IMR-90 (cell line): ENCODE measurements at regions not wholly inside any gene's neighbourhood (a gene's known extent, or its start where the extent isn't known, plus 50 kb on each side); places are given as distances from the start of the nearest gene placed in this dataset.

ENCODE experiments used
- ATAC-seq: fragments of 200-7000 bp; cut with Tn5 transposase; 2 replicates; pipeline ENCODE4 v1.9.1; 2020; ENCODE audit warnings: low read depth, mild to moderate bottlenecking, moderate library complexity
- BruUV-seq: library from RNA; stranded (reverse); fragments of 400-500 nt; replicated peaks from 2 replicates; lab custom pipeline; 2021; lab: Mats Ljungman, UMichigan
- CTCF ChIA-PET: fragments of 300-600 bp; formaldehyde crosslinking; extraction: SDS; loops from one replicate; lab custom pipeline; 2021; ENCODE audit warnings: antibody characterized with exemption; lab: Yijun Ruan, JAX
- POLR2A ChIA-PET: fragments of 300-600 bp; sonication (Branson Sonifier 250); formaldehyde crosslinking; loops from one replicate; lab custom pipeline; 2022; ENCODE audit warnings: antibody characterized with exemption; ENCODE audit not compliant: unreplicated experiment; lab: Charles Lee
- DNase-seq: peaks from one replicate; pipeline ENCODE4 v3.0.0; 2013
- H2AFZ ChIP-seq: replicated peaks from 2 replicates; pipeline ENCODE3; 2013; ENCODE audit warnings: low read length, mild to moderate bottlenecking; ENCODE audit not compliant: poor library complexity
- H2AK5ac ChIP-seq: 2 replicates; pipeline ENCODE4 v1.6.1; 2013; ENCODE audit warnings: low read depth, low read length, inconsistent platforms
- H2AK9ac ChIP-seq: replicated peaks from 2 replicates; pipeline ENCODE3; 2013; ENCODE audit warnings: mild to moderate bottlenecking, low read depth, low read length, moderate library complexity; ENCODE audit not compliant: poor library complexity
- H2BK120ac ChIP-seq: 2 replicates; pipeline ENCODE4 v1.6.1; 2013; ENCODE audit warnings: low read depth, low read length, inconsistent platforms
- H2BK15ac ChIP-seq: 3 replicates; pipeline ENCODE4 v1.6.1; 2013; ENCODE audit warnings: low read depth, low read length, inconsistent platforms
- H2BK20ac ChIP-seq: 2 replicates; pipeline ENCODE4 v1.6.1; 2013; ENCODE audit warnings: low read depth, mild to moderate bottlenecking, inconsistent platforms, low read length, moderate library complexity
- H2BK5ac ChIP-seq: 2 replicates; pipeline ENCODE4 v1.6.1; 2013; ENCODE audit warnings: mild to moderate bottlenecking, low read depth, low read length, inconsistent platforms; ENCODE audit not compliant: poor library complexity, severe bottlenecking
- H3K14ac ChIP-seq: replicated peaks from 2 replicates; pipeline ENCODE4 v1.6.1; 2013; ENCODE audit warnings: low read depth, low read length, inconsistent platforms
- H3K18ac ChIP-seq: 2 replicates; pipeline ENCODE4 v1.6.1; 2013; ENCODE audit warnings: low read depth, low read length, control low read depth
- H3K23ac ChIP-seq: 2 replicates; pipeline ENCODE4 v1.6.1; 2013; ENCODE audit warnings: low read depth, low read length, inconsistent platforms
- H3K27ac ChIP-seq: 2 replicates; pipeline ENCODE4 v1.5.1; 2013; ENCODE audit warnings: mild to moderate bottlenecking, control low read depth, low read length; ENCODE audit not compliant: insufficient read depth
- H3K27me3 ChIP-seq: 2 replicates; pipeline ENCODE4 v1.6.1; 2013; ENCODE audit warnings: low read length; ENCODE audit not compliant: control insufficient read depth, insufficient read depth
- H3K36me3 ChIP-seq: 2 replicates; pipeline ENCODE4 v1.6.1; 2013; ENCODE audit warnings: low read length, mixed read lengths; ENCODE audit not compliant: control insufficient read depth, insufficient read depth
- H3K4ac ChIP-seq: 2 replicates; pipeline ENCODE4 v1.6.1; 2013; ENCODE audit warnings: low read depth, low read length, inconsistent platforms
- H3K4me1 ChIP-seq: 2 replicates; pipeline ENCODE4 v1.6.1; 2013; ENCODE audit warnings: low read length, mixed read lengths; ENCODE audit not compliant: control insufficient read depth, insufficient read depth
- H3K4me2 ChIP-seq: 2 replicates; pipeline ENCODE4 v1.6.1; 2013; ENCODE audit warnings: low read depth, mild to moderate bottlenecking, control low read depth, low read length, moderate library complexity
- H3K4me3 ChIP-seq: 2 replicates; pipeline ENCODE4 v1.5.1; 2013; ENCODE audit warnings: low read depth, mild to moderate bottlenecking, control low read depth, low read length, moderate library complexity; ENCODE audit not compliant: insufficient read depth
- H3K56ac ChIP-seq: 2 replicates; pipeline ENCODE4 v1.6.1; 2013; ENCODE audit warnings: low read length, inconsistent platforms; ENCODE audit not compliant: insufficient read depth; ENCODE audit errors: extremely low read depth
- H3K79me1 ChIP-seq, 2 experiments: 2 replicates each; pipeline ENCODE4 v1.6.1; 2013; ENCODE audit warnings: low read length in 2 of 2, inconsistent platforms in 1 of 2, low read depth in 1 of 2
- H3K9ac ChIP-seq: 2 replicates; pipeline ENCODE4 v1.6.1; 2013; ENCODE audit warnings: low read depth, low read length, control low read depth
- H3K9me1 ChIP-seq: 2 replicates; pipeline ENCODE4 v1.6.1; 2013; ENCODE audit warnings: low read length, inconsistent platforms; ENCODE audit not compliant: insufficient read depth
- H3K9me3 ChIP-seq: 2 replicates; pipeline ENCODE4 v1.6.1; 2013; ENCODE audit warnings: low read length; ENCODE audit not compliant: control insufficient read depth, insufficient read depth
- H4K20me1 ChIP-seq: 2 replicates; pipeline ENCODE4 v1.6.1; 2013; ENCODE audit warnings: low read length, inconsistent platforms; ENCODE audit not compliant: insufficient read depth
- H4K5ac ChIP-seq: 2 replicates; pipeline ENCODE4 v1.6.1; 2013; ENCODE audit warnings: mild to moderate bottlenecking, low read depth, low read length, control low read depth
- H4K8ac ChIP-seq, 2 experiments: 2 replicates each; pipeline ENCODE4 v1.6.1; 2013; ENCODE audit warnings: low read depth in 2 of 2, low read length in 2 of 2, control low read depth in 1 of 2, inconsistent platforms in 1 of 2
- H4K91ac ChIP-seq: 2 replicates; pipeline ENCODE4 v1.6.1; 2013; ENCODE audit warnings: low read depth, low read length, inconsistent platforms; ENCODE audit not compliant: insufficient read depth
- BHLHE40 ChIP-seq: fragments of 150-350 bp; IDR thresholded peaks from 2 replicates; pipeline ENCODE4 v1.6.1; 2016; ENCODE audit warnings: mild to moderate bottlenecking, low read depth, low read length
- FOS ChIP-seq: fragments of 150-350 bp; IDR thresholded peaks from 2 replicates; pipeline ENCODE4 v1.6.1; 2016; ENCODE audit warnings: low read depth, low read length
- MAFK ChIP-seq: IDR thresholded peaks from 2 replicates; pipeline ENCODE4 v1.6.1; 2012; ENCODE audit warnings: low read depth, low read length, improper control_type of control experiment
- MAZ ChIP-seq: IDR thresholded peaks from 2 replicates; pipeline ENCODE4 v1.6.1; 2012; ENCODE audit warnings: low read depth, mild to moderate bottlenecking, low read length, improper control_type of control experiment, moderate library complexity, borderline replicate concordance
- MXI1 ChIP-seq: IDR thresholded peaks from 2 replicates; pipeline ENCODE4 v1.6.1; 2012; ENCODE audit warnings: low read depth, mild to moderate bottlenecking, low read length, moderate library complexity, borderline replicate concordance
- POLR2A ChIP-seq: IDR thresholded peaks from 2 replicates; pipeline ENCODE4 v1.6.1; 2012; ENCODE audit warnings: mild to moderate bottlenecking, low read depth, low read length
- RAD21 ChIP-seq: IDR thresholded peaks from 2 replicates; pipeline ENCODE4 v1.6.1; 2012; ENCODE audit warnings: low read length, improper control_type of control experiment
- RCOR1 ChIP-seq: IDR thresholded peaks from 2 replicates; pipeline ENCODE4 v1.6.1; 2012; ENCODE audit warnings: mild to moderate bottlenecking, low read length, improper control_type of control experiment; ENCODE audit not compliant: insufficient replicate concordance
- RFX5 ChIP-seq: IDR thresholded peaks from 2 replicates; pipeline ENCODE4 v1.8.0; 2012; ENCODE audit warnings: low read depth, mild to moderate bottlenecking, low read length, moderate library complexity
- WGBS, 2 experiments: methylation state at CpG; one replicate each; pipeline versions ENCODE4 v1.1.5 to v1.1.7; 2013; ENCODE audit warnings: missing lambda C conversion rate in 2 of 2; ENCODE audit not compliant: insufficient read length in 1 of 2; ENCODE audit errors: extremely low coverage in 2 of 2; 5-methylcytosine and 5-hydroxymethylcytosine counted together
- dilution Hi-C: fragments of 300-500 bp; cut with HindIII; formaldehyde crosslinking; loops from one replicate; pipeline ENCODE4 v1.14.3; 2018; ENCODE audit warnings: low sequenced_read_pairs; ENCODE audit not compliant: unreplicated experiment
- in situ Hi-C: fragments of 300-500 bp; cut with MboI; formaldehyde crosslinking; loops from 3 replicates; pipeline ENCODE4 v1.14.3; 2019; ENCODE audit warnings: low sequenced_read_pairs, inconsistent platforms, mixed read lengths
- intact Hi-C: fragments of 100-400 bp; cut with micrococcal nuclease; formaldehyde crosslinking; loops from 2 replicates; pipeline ENCODE4 v1.10.0; 2022
- TF ChIP-seq, protein P1 (sequence below): fragments of 150-350 bp; IDR thresholded peaks from 2 replicates; pipeline ENCODE4 v1.6.1; 2016; ENCODE audit warnings: low read depth, mild to moderate bottlenecking, low read length, moderate library complexity, borderline replicate concordance

DNA sequence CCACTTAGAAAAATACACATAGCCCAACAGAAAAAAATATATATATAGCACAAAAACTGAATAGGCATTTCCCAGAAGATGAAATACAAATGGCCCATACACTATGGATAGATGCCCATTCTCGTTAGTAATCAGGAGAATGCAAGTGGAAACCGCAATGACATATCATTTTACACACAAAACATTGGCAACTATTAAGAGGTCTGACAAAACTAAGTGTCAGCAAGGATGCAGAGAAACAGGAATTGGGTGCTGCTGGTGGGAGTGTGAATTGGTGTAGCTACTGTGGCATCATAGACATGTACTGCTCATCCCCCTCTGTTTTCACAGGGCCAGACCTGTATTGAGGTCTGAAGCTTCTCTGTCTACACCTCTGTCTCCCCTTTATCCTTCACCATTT, 320.0 kb downstream of the IDS start:
- Histone ChIP-seq H2BK5ac (no peak overlapping the region), H2AK5ac (no peak overlapping the region), H3K27ac (no peak overlapping the region), H4K20me1 (no peaks in the 10 kb centered on the region), H3K79me1 (no peaks in the 10 kb centered on the region), H3K27me3 (no peaks in the 10 kb centered on the region), H3K23ac (no peak overlapping the region), H4K91ac (no peak overlapping the region), H3K56ac (no peak overlapping the region), H3K4me1 (no peaks in the 10 kb centered on the region), H2BK120ac (no peak overlapping the region), H4K5ac (no peak overlapping the region), H3K4me3 (no peak overlapping the region), H3K4ac (no peak overlapping the region), H3K9me3 (no peaks in the 10 kb centered on the region; the same call in 1 of the 2 replicates), H4K8ac (no peak overlapping the region), H3K9ac (no peak overlapping the region), H2AK9ac (no peak overlapping the region), H2BK20ac (no peak overlapping the region), H2AFZ (no peak overlapping the region), H3K4me2 (no peak overlapping the region), H3K14ac (no peak overlapping the region), H3K18ac (no peak overlapping the region), H2BK15ac (no peak overlapping the region), H3K9me1 (no peaks in the 10 kb centered on the region), H3K36me3 (no peaks in the 10 kb centered on the region)
- dilution Hi-C loops (no loop called here), in situ Hi-C loops (no loop called here), intact Hi-C loops (no loop called here)
- CTCF ChIA-PET = no interaction called here
- no peak for DNase-seq
- WGBS, 2 experiments = no CpG with 5 or more reads among the region's 2 CpGs
- no peak for ATAC-seq
- no TSS peak for BruUV-seq
- POLR2A ChIA-PET = no interaction called here
- TF ChIP-seq BHLHE40 (no peak), MAFK (no peak), POLR2A (no peak), MXI1 (no peak), RFX5 (no peak), RCOR1 (no peak), FOS (no peak), RAD21 (no peak), MAZ (no peak)
- TF ChIP-seq, protein P1, sequence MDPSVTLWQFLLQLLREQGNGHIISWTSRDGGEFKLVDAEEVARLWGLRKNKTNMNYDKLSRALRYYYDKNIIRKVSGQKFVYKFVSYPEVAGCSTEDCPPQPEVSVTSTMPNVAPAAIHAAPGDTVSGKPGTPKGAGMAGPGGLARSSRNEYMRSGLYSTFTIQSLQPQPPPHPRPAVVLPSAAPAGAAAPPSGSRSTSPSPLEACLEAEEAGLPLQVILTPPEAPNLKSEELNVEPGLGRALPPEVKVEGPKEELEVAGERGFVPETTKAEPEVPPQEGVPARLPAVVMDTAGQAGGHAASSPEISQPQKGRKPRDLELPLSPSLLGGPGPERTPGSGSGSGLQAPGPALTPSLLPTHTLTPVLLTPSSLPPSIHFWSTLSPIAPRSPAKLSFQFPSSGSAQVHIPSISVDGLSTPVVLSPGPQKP = no peak
